GM12891 (cell line): ENCODE measurements at regions not wholly inside any gene's neighbourhood (a gene's known extent, or its start where the extent isn't known, plus 50 kb on each side); places are given as distances from the start of the nearest gene placed in this dataset.

ENCODE experiments used
- DNase-seq: peaks from one replicate; pipeline ENCODE4 v3.0.0; 2011; ENCODE audit warnings: low spot score; ENCODE audit not compliant: insufficient read length
- FAIRE-seq: peaks from 2 replicates; lab custom pipeline; 2011; peaks lifted over from hg19 to GRCh38; lab: Jason Lieb, UNC
- PAX5 ChIP-seq: IDR thresholded peaks from 2 replicates; pipeline ENCODE4 v1.6.1; 2011; ENCODE audit warnings: low read length, moderate library complexity, mild to moderate bottlenecking; ENCODE audit not compliant: insufficient read depth, severe bottlenecking
- POLR2A ChIP-seq: IDR thresholded peaks from 2 replicates; pipeline ENCODE4 v1.6.1; 2011; ENCODE audit warnings: low read depth, low read length, control low read depth
- POLR2AphosphoS5 ChIP-seq: IDR thresholded peaks from 2 replicates; pipeline ENCODE4 v1.6.1; 2011; ENCODE audit warnings: low read depth, low read length, control low read depth
- POU2F2 ChIP-seq: IDR thresholded peaks from 2 replicates; pipeline ENCODE4 v1.6.1; 2011; ENCODE audit warnings: low read depth, mild to moderate bottlenecking, control low read depth, low read length, moderate library complexity
- SPI1 ChIP-seq: IDR thresholded peaks from 2 replicates; pipeline ENCODE4 v1.6.1; 2011; ENCODE audit warnings: low read depth, low read length, control low read depth
- TAF1 ChIP-seq: IDR thresholded peaks from 2 replicates; pipeline ENCODE4 v1.6.1; 2011; ENCODE audit warnings: low read depth, low read length, control low read depth

- no peak for FAIRE-seq
- TF ChIP-seq POU2F2, result no peak
- TF ChIP-seq TAF1, result no peak
- no peak for TF ChIP-seq PAX5
- TF ChIP-seq SPI1, result no peak
- TF ChIP-seq POLR2A, result no peak
- TF ChIP-seq POLR2AphosphoS5, result no peak
- no peak for DNase-seq
These were observed 646.2 kb upstream of the SEMA3D start for GRCh38 chr7:85833066-85833465.

GRCh38 chr7:85830982-85831381 is 644.1 kb upstream of the SEMA3D start:
- TF ChIP-seq TAF1 (no peak), POLR2AphosphoS5 (no peak), POLR2A (no peak), SPI1 (no peak), PAX5 (no peak), POU2F2 (no peak)
- no peak for FAIRE-seq

GRCh38 chr7:85829817-85830432 is 643.1 kb upstream of the SEMA3D start:
- TF ChIP-seq POLR2AphosphoS5 (no peak), PAX5 (no peak), POLR2A (no peak), POU2F2 (no peak), SPI1 (no peak), TAF1 (no peak)
- FAIRE-seq, result no peak
- no peak for DNase-seq

More at GRCh38 chr7:85830982-85831381, 644.1 kb upstream of the SEMA3D start:
- DNase-seq, result no peak

GRCh38 chr7:85829176-85829575 is 642.3 kb upstream of the SEMA3D start:
- FAIRE-seq, result no peak
- TF ChIP-seq POLR2AphosphoS5, result no peak
- DNase-seq, result no peak

- TF ChIP-seq TAF1, result no peak
- TF ChIP-seq POU2F2, result no peak
- no peak for TF ChIP-seq PAX5
- no peak for TF ChIP-seq SPI1
- no peak for TF ChIP-seq POLR2A
- TF ChIP-seq POLR2AphosphoS5, result no peak
- FAIRE-seq (no peak), DNase-seq (no peak)
These were observed 641.8 kb upstream of the SEMA3D start for GRCh38 chr7:85828614-85829013.

- FAIRE-seq (no peak), DNase-seq (no peak)
- TF ChIP-seq PAX5 (no peak), SPI1 (no peak), POLR2AphosphoS5 (no peak), POU2F2 (no peak), TAF1 (no peak), POLR2A (no peak)
These were observed 636.7 kb upstream of the SEMA3D start for GRCh38 chr7:85823396-85824080.

- TF ChIP-seq SPI1, result no peak
- no peak for TF ChIP-seq POU2F2
- no peak for TF ChIP-seq TAF1
- no peak for TF ChIP-seq POLR2A
- no peak for TF ChIP-seq PAX5
- TF ChIP-seq POLR2AphosphoS5, result no peak
- FAIRE-seq, result no peak
- no peak for DNase-seq
These were observed 635.1 kb upstream of the SEMA3D start for GRCh38 chr7:85821926-85822325.

- TF ChIP-seq POU2F2 (no peak), POLR2AphosphoS5 (no peak), PAX5 (no peak), POLR2A (no peak), SPI1 (no peak), TAF1 (no peak)
- no peak for FAIRE-seq
- no peak for DNase-seq
These were observed 634.0 kb upstream of the SEMA3D start for GRCh38 chr7:85820702-85821443.

- TF ChIP-seq SPI1 (no peak), POLR2A (no peak)
- DNase-seq, result no peak
- no peak for FAIRE-seq
These were observed 628.7 kb upstream of the SEMA3D start for GRCh38 chr7:85815526-85815925.

- FAIRE-seq (no peak), DNase-seq (no peak)
- no peak for TF ChIP-seq POLR2A
- no peak for TF ChIP-seq POU2F2
- TF ChIP-seq TAF1, result no peak
- no peak for TF ChIP-seq PAX5
These were observed 619.5 kb upstream of the SEMA3D start for GRCh38 chr7:85806321-85806720.
